Adrenal gland (tissue), 9 donors: ENCODE measurements at regions not wholly inside any gene's neighbourhood (a gene's known extent, or its start where the extent isn't known, plus 50 kb on each side); places are given as distances from the start of the nearest gene placed in this dataset.

ENCODE experiments used
- DNase-seq, 7 donors: peaks; one replicate each; pipeline ENCODE4 v3.0.0-alpha.2; 2019 to 2020
- H3K27ac ChIP-seq, 5 donors: fragments of 200-600 bp; sonication (generic) in 4 of 5; 1 replicate in 3 of 5; 2 replicates in 2 of 5; pipeline versions ENCODE4 v1.5.1 to v1.8.0; 2016 to 2020; ENCODE audit warnings: mild to moderate bottlenecking in 1 of 5
- H3K27me3 ChIP-seq: fragments of 200-600 bp; 2 replicates; pipeline ENCODE4 v1.8.0; 2021
- H3K36me3 ChIP-seq, 2 donors: fragments of 200-600 bp; replicated peaks in 1 of 2; 1 replicate in 1 of 2; 2 replicates in 1 of 2; pipeline versions ENCODE4 v1.5.1 to v1.8.0; 2018 to 2022
- H3K4me1 ChIP-seq, 2 donors: fragments of 200-600 bp; replicated peaks in 1 of 2; 1 replicate in 1 of 2; 2 replicates in 1 of 2; pipeline versions ENCODE4 v1.5.1 to v1.8.0; 2018 to 2021
- H3K4me3 ChIP-seq, 4 donors: fragments of 200-600 bp; sonication (generic) in 3 of 4; one replicate each; pipeline ENCODE4 v1.5.1; 2016 to 2018
- H3K9me3 ChIP-seq, 3 donors: fragments of 200-600 bp; sonication (generic) in 1 of 3; replicated peaks in 1 of 3; 1 replicate in 2 of 3; 2 replicates in 1 of 3; pipeline versions ENCODE4 v1.5.1 to v1.8.0; 2016 to 2021
- POLR2A ChIP-seq, 2 donors: fragments of 450-650 bp; IDR thresholded peaks; one replicate each; pipeline ENCODE4 v1.6.1; 2017; ENCODE audit warnings: antibody characterized with exemption in 2 of 2, mild to moderate bottlenecking in 2 of 2, moderate library complexity in 1 of 2
- WGBS, 4 donors: extraction: QIAGEN DNeasy Blood & Tissue Kit in 2 of 4; methylation state at CpG; one replicate each; pipeline versions ENCODE4 v1.1.5 to v1.1.7; 2013 to 2017; 5-methylcytosine and 5-hydroxymethylcytosine counted together
- intact Hi-C, 2 donors: fragments of 100-400 bp; cut with DNase I; formaldehyde crosslinking; loops; one replicate each; pipeline versions ENCODE4 v1.14.1 to v1.15.0; 2022 to 2023
- TF ChIP-seq, protein P1 (sequence below), 6 experiments: fragments of 450-650 bp in 4 of 6; fragments of 200-600 bp in 2 of 6; sonication (generic) in 1 of 6; IDR thresholded peaks; 1 replicate in 5 of 6; 2 replicates in 1 of 6; pipeline versions ENCODE4 v1.5.1 to v1.8.0; 2016 to 2021; ENCODE audit warnings: antibody characterized with exemption in 6 of 6, mild to moderate bottlenecking in 2 of 6, moderate library complexity in 1 of 6
- donor health status: healthy with polysubstance abuse.
- donor health status: Bipolar disorder and iron deficiency.
- donor health status: DM: yes; HTN: yes; CAD: no.
- donor health status: DM: no; HTN: no; CAD: no.
- donor health status: DM: no; HTN: no; CAD: no.

DNA sequence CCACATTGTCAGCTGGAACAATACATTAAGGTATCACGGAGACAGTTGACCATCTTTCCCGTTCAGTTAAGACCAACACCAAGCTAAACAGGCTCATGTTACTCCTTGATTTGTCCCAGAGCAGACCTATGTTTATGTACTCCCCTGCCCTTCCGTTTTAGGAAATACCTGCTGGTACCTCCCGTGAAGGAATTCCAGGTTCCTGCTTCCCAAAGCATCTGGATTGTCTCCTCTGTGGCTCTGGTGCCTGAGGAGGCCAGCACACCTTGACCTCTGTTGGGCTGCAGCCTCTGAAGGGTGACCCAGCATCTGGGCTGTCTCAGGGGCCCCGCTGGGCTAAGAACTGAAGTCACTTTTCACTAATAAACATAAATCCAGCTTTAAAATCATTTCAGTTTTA lies 647.8 kb upstream of the MARCKS start:
- intact Hi-C loops, result no loop called here
- H3K4me1 ChIP-seq, result no peaks in the 10 kb centered on the region
- WGBS, 4 donors, result 51 to 72% (median 60%) methylated on average over 5 of the region's 5 CpGs

GRCh38 chr6:113211170-113211569 lies 646.0 kb upstream of the MARCKS start:
- Histone ChIP-seq H3K27ac (no peak overlapping the region), H3K4me1 (no peaks in the 10 kb centered on the region), H3K36me3 (no peaks in the 10 kb centered on the region), H3K4me3 (no peak overlapping the region), H3K27me3 (no peaks in the 10 kb centered on the region), H3K9me3 (no peaks in the 10 kb centered on the region)
- TF ChIP-seq, protein P1, sequence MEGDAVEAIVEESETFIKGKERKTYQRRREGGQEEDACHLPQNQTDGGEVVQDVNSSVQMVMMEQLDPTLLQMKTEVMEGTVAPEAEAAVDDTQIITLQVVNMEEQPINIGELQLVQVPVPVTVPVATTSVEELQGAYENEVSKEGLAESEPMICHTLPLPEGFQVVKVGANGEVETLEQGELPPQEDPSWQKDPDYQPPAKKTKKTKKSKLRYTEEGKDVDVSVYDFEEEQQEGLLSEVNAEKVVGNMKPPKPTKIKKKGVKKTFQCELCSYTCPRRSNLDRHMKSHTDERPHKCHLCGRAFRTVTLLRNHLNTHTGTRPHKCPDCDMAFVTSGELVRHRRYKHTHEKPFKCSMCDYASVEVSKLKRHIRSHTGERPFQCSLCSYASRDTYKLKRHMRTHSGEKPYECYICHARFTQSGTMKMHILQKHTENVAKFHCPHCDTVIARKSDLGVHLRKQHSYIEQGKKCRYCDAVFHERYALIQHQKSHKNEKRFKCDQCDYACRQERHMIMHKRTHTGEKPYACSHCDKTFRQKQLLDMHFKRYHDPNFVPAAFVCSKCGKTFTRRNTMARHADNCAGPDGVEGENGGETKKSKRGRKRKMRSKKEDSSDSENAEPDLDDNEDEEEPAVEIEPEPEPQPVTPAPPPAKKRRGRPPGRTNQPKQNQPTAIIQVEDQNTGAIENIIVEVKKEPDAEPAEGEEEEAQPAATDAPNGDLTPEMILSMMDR (IDR thresholded peaks at IDR 0.05), result no peak
- TF ChIP-seq POLR2A (IDR thresholded peaks at IDR 0.05), result no peak
- intact Hi-C loops, result no loop called here
- no peak for DNase-seq

More for the DNA sequence above, 647.8 kb upstream of the MARCKS start:
- Histone ChIP-seq H3K9me3 (no peaks in the 10 kb centered on the region), H3K4me3 (no peak overlapping the region), H3K36me3 (no peaks in the 10 kb centered on the region), H3K27me3 (no peaks in the 10 kb centered on the region), H3K27ac (no peak overlapping the region)
- TF ChIP-seq, protein P1 (IDR thresholded peaks at IDR 0.05), result no peak
- no peak for TF ChIP-seq POLR2A (IDR thresholded peaks at IDR 0.05)
- no peak for DNase-seq

DNA sequence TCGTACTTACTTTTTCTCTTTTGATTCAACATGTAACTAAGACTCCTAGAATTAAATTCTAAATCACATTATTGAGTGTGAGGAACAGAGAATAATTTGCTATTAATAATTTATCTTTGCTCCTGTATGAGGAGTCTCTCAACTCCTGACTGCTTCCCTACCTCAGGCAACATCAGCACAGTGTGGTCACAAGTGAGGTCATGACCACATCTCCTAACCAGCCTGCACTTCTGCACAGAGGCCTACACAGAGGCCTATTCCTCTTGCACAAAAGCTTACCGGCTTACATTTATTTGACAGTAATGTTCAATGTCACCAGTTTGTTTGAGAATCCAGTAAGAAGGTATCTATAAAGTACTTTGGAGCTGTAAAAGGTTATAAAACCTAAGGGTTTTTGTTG lies 637.4 kb upstream of the MARCKS start:
- H3K9me3 ChIP-seq, result no peaks in the 10 kb centered on the region

DNA sequence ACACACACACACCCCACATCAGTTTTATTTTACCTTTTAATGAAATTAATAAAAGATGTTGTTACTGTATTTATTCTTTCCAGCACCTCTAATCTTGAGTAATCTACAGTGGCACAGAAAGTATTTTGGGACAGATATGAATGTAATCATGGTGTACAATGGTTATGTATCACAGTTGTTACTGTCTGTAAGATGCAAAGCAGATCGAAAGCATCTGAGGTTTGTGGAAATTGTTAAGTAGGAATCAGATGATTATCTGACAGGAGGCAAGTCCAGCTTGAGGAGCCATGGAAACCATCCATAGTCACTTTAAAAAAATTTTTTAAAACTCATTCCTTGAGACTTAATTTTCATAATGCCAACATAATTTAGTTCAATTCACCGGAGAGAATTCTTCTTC lies 636.3 kb upstream of the MARCKS start:
- 84 to 89% (median 86%) methylated on average over 2 of the region's 2 CpGs for WGBS, 4 donors
- Histone ChIP-seq H3K36me3 (no peaks in the 10 kb centered on the region), H3K27me3 (no peaks in the 10 kb centered on the region), H3K4me3 (no peak overlapping the region), H3K27ac (no peak overlapping the region), H3K9me3 (no peaks in the 10 kb centered on the region), H3K4me1 (no peaks in the 10 kb centered on the region)
- TF ChIP-seq, protein P1 (IDR thresholded peaks at IDR 0.05), result no peak
- no peak for TF ChIP-seq POLR2A (IDR thresholded peaks at IDR 0.05)
- intact Hi-C loops, result no loop called here
- DNase-seq, result no peak

More for the DNA sequence above, 637.4 kb upstream of the MARCKS start:
- Histone ChIP-seq H3K4me1 (no peaks in the 10 kb centered on the region), H3K27me3 (no peaks in the 10 kb centered on the region), H3K4me3 (no peak overlapping the region), H3K36me3 (no peaks in the 10 kb centered on the region), H3K27ac (no peak overlapping the region)
- no peak for DNase-seq
- 78 to 95% (median 83%) methylated on average over 2 of the region's 2 CpGs for WGBS, 4 donors
- intact Hi-C loops, result no loop called here
- TF ChIP-seq, protein P1 (IDR thresholded peaks at IDR 0.05), result no peak
- TF ChIP-seq POLR2A (IDR thresholded peaks at IDR 0.05), result no peak
